ENCODE measurements at regions not wholly inside any gene's neighbourhood (a gene's known extent, or its start where the extent isn't known, plus 50 kb on each side); places are given as distances from the start of the nearest gene placed in this dataset.

GRCh38 chr13:73983109-73983508 lies 151.1 kb downstream of the KLF12 start:
- no peaks in the 10 kb centered on the region for H3K36me3 ChIP-seq (ENCODE audit: control insufficient read depth, insufficient read depth, low read length)
- no peak overlapping the region for H3K27ac ChIP-seq (ENCODE audit: low read depth, low read length)
- H3K27me3 ChIP-seq (ENCODE audit: control insufficient read depth, insufficient read depth, low read length) = no peaks in the 10 kb centered on the region
- no peaks in the 10 kb centered on the region for H3K9me3 ChIP-seq (ENCODE audit: control insufficient read depth, insufficient read depth, low read length)
- 70% methylated on average over 6 of the region's 6 CpGs for WGBS (ENCODE audit: insufficient coverage)
- peaks cover 4% of the 10 kb centered on the region for H3K4me1 ChIP-seq (ENCODE audit: control insufficient read depth, insufficient read depth, low read length)
- no peak overlapping the region for H3K4me3 ChIP-seq (ENCODE audit: low read depth, low read length)
- no peak for DNase-seq (ENCODE audit: low read depth in 4 of 6, low spot score in 6 of 6)

- Histone ChIP-seq H3K36me3 (ENCODE audit: control insufficient read depth, insufficient read depth, low read length) (no peaks in the 10 kb centered on the region), H3K9me3 (ENCODE audit: control insufficient read depth, insufficient read depth, low read length) (no peaks in the 10 kb centered on the region), H3K27me3 (ENCODE audit: control insufficient read depth, insufficient read depth, low read length) (no peaks in the 10 kb centered on the region), H3K4me3 (ENCODE audit: low read depth, low read length) (no peak overlapping the region), H3K4me1 (ENCODE audit: control insufficient read depth, insufficient read depth, low read length) (peaks cover 4% of the 10 kb centered on the region), H3K27ac (ENCODE audit: low read depth, low read length) (no peak overlapping the region)
- WGBS (ENCODE audit: insufficient coverage) = 21% methylated on average over 2 of the region's 4 CpGs
- DNase-seq (ENCODE audit: low read depth in 4 of 6, low spot score in 6 of 6) = peak in 2 of 6 donors; percentile 26 to 28
Measured at GRCh38 chr13:73981595-73981994, 152.6 kb downstream of the KLF12 start.

DNA sequence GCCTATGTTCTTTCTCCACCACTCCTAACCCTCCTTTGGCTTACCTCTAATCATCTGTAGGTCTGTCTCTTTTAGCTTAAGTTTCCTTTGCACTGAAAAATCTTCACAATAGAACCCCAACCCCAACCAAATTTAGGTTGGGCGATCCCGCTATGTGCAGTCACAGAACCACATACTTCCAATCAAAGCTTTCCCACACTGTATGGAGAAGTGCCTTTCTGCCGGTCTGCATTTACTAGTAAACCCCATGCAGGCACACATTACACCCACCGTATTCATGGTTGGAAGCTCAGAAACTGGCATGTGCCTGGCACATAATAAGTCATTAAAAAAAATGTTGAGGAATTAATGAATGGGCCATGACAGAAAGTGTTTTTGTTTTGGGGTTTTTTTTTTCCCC lies 158.4 kb downstream of the KLF12 start:
- no peaks in the 10 kb centered on the region for H3K36me3 ChIP-seq (ENCODE audit: control insufficient read depth, insufficient read depth, low read length)
- no peaks in the 10 kb centered on the region for H3K27me3 ChIP-seq (ENCODE audit: control insufficient read depth, insufficient read depth, low read length)
- H3K4me3 ChIP-seq (ENCODE audit: low read depth, low read length) = no peak overlapping the region
- 97% methylated on average over 3 of the region's 4 CpGs for WGBS (ENCODE audit: insufficient coverage)
- H3K9me3 ChIP-seq (ENCODE audit: control insufficient read depth, insufficient read depth, low read length) = peaks cover 1% of the 10 kb centered on the region
- DNase-seq (ENCODE audit: low read depth in 4 of 6, low spot score in 6 of 6) = no peak
- no peak overlapping the region for H3K27ac ChIP-seq (ENCODE audit: low read depth, low read length)
- peaks cover 2% of the 10 kb centered on the region for H3K4me1 ChIP-seq (ENCODE audit: control insufficient read depth, insufficient read depth, low read length)

GRCh38 chr13:73974051-73974450 lies 160.2 kb downstream of the KLF12 start:
- WGBS (ENCODE audit: insufficient coverage) = no CpG with 5 or more reads among the region's 2 CpGs
- Histone ChIP-seq H3K27me3 (ENCODE audit: control insufficient read depth, insufficient read depth, low read length) (no peaks in the 10 kb centered on the region), H3K36me3 (ENCODE audit: control insufficient read depth, insufficient read depth, low read length) (no peaks in the 10 kb centered on the region)

GRCh38 chr13:73973156-73973555 lies 161.0 kb downstream of the KLF12 start:
- H3K27ac ChIP-seq (ENCODE audit: low read depth, low read length) = no peak overlapping the region
- H3K36me3 ChIP-seq (ENCODE audit: control insufficient read depth, insufficient read depth, low read length) = no peaks in the 10 kb centered on the region
- no peaks in the 10 kb centered on the region for H3K4me1 ChIP-seq (ENCODE audit: control insufficient read depth, insufficient read depth, low read length)
- DNase-seq (ENCODE audit: low read depth in 4 of 6, low spot score in 6 of 6) = no peak
- H3K9me3 ChIP-seq (ENCODE audit: control insufficient read depth, insufficient read depth, low read length) = peaks cover 1% of the 10 kb centered on the region
- no peak overlapping the region for H3K4me3 ChIP-seq (ENCODE audit: low read depth, low read length)
- no peaks in the 10 kb centered on the region for H3K27me3 ChIP-seq (ENCODE audit: control insufficient read depth, insufficient read depth, low read length)
- no CpG with 5 or more reads among the region's 2 CpGs for WGBS (ENCODE audit: insufficient coverage)

More at GRCh38 chr13:73974051-73974450, 160.2 kb downstream of the KLF12 start:
- Histone ChIP-seq H3K9me3 (ENCODE audit: control insufficient read depth, insufficient read depth, low read length) (peaks cover 1% of the 10 kb centered on the region), H3K27ac (ENCODE audit: low read depth, low read length) (no peak overlapping the region), H3K4me1 (ENCODE audit: control insufficient read depth, insufficient read depth, low read length) (no peaks in the 10 kb centered on the region), H3K4me3 (ENCODE audit: low read depth, low read length) (no peak overlapping the region)
- DNase-seq (ENCODE audit: low read depth in 4 of 6, low spot score in 6 of 6) = no peak

GRCh38 chr13:73972545-73972944 lies 161.7 kb downstream of the KLF12 start:
- H3K4me3 ChIP-seq (ENCODE audit: low read depth, low read length) = no peak overlapping the region
- peak in 1 of 6 donors; percentile 44 for DNase-seq (ENCODE audit: low read depth in 4 of 6, low spot score in 6 of 6)
- no peak overlapping the region for H3K27ac ChIP-seq (ENCODE audit: low read depth, low read length)
- no CpG with 5 or more reads among the region's 7 CpGs for WGBS (ENCODE audit: insufficient coverage)
- peaks cover 1% of the 10 kb centered on the region for H3K9me3 ChIP-seq (ENCODE audit: control insufficient read depth, insufficient read depth, low read length)
- no peaks in the 10 kb centered on the region for H3K27me3 ChIP-seq (ENCODE audit: control insufficient read depth, insufficient read depth, low read length)
- no peaks in the 10 kb centered on the region for H3K36me3 ChIP-seq (ENCODE audit: control insufficient read depth, insufficient read depth, low read length)
- no peaks in the 10 kb centered on the region for H3K4me1 ChIP-seq (ENCODE audit: control insufficient read depth, insufficient read depth, low read length)

- Histone ChIP-seq H3K4me1 (ENCODE audit: control insufficient read depth, insufficient read depth, low read length) (no peaks in the 10 kb centered on the region), H3K9me3 (ENCODE audit: control insufficient read depth, insufficient read depth, low read length) (peaks cover 1% of the 10 kb centered on the region), H3K4me3 (ENCODE audit: low read depth, low read length) (no peak overlapping the region), H3K36me3 (ENCODE audit: control insufficient read depth, insufficient read depth, low read length) (no peaks in the 10 kb centered on the region), H3K27me3 (ENCODE audit: control insufficient read depth, insufficient read depth, low read length) (no peaks in the 10 kb centered on the region), H3K27ac (ENCODE audit: low read depth, low read length) (no peak overlapping the region)
- no CpG with 5 or more reads among the region's 2 CpGs for WGBS (ENCODE audit: insufficient coverage)
- no peak for DNase-seq (ENCODE audit: low read depth in 4 of 6, low spot score in 6 of 6)
Measured at GRCh38 chr13:73971481-73971880, 162.7 kb downstream of the KLF12 start.

DNA sequence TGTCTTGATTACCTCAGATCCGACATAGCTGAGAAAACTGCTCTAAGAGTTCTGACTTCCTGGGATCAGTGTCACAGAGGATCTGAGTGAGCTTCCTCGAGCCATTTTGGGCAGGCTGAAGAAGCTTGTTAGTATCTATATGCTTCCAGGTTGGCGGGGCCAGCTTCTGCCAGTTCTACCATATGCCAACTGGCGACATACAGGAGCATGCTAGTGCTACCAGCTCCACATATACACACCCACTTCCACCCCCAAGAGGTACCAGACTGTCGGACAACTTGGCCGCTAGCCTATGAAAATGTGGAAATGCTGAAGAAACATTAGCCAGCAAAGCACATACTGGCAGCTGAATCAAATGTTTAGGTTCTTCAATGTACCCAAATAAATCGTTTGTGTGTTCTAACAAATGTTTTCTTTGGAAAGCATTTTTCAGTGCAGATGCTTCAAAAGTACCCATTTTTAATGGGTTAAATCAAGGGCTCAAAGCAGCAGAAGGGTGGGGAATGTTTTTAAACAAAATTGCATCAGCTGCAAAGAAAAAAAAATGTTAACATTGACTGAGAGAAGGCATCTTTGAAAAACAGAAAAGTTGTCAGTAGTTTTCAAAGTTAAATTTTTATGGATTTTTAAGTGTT lies 163.7 kb downstream of the KLF12 start:
- H3K9me3 ChIP-seq (ENCODE audit: control insufficient read depth, insufficient read depth, low read length) = peaks cover 1% of the 10 kb centered on the region
- no peaks in the 10 kb centered on the region for H3K36me3 ChIP-seq (ENCODE audit: control insufficient read depth, insufficient read depth, low read length)
- no peak overlapping the region for H3K4me3 ChIP-seq (ENCODE audit: low read depth, low read length)
- no peaks in the 10 kb centered on the region for H3K4me1 ChIP-seq (ENCODE audit: control insufficient read depth, insufficient read depth, low read length)
- no peaks in the 10 kb centered on the region for H3K27me3 ChIP-seq (ENCODE audit: control insufficient read depth, insufficient read depth, low read length)
- DNase-seq (ENCODE audit: low read depth in 4 of 6, low spot score in 6 of 6) = peak in 1 of 6 donors; percentile 82
- no peak overlapping the region for H3K27ac ChIP-seq (ENCODE audit: low read depth, low read length)
- WGBS (ENCODE audit: insufficient coverage) = 97% methylated on average over 4 of the region's 7 CpGs

- no peaks in the 10 kb centered on the region for H3K36me3 ChIP-seq (ENCODE audit: control insufficient read depth, insufficient read depth, low read length)
- H3K9me3 ChIP-seq (ENCODE audit: control insufficient read depth, insufficient read depth, low read length) = no peaks in the 10 kb centered on the region
- no peak for DNase-seq (ENCODE audit: low read depth in 4 of 6, low spot score in 6 of 6)
- H3K27ac ChIP-seq (ENCODE audit: low read depth, low read length) = no peak overlapping the region
- H3K4me1 ChIP-seq (ENCODE audit: control insufficient read depth, insufficient read depth, low read length) = no peaks in the 10 kb centered on the region
- WGBS (ENCODE audit: insufficient coverage) = 100% methylated on average over 3 of the region's 5 CpGs
- no peak overlapping the region for H3K4me3 ChIP-seq (ENCODE audit: low read depth, low read length)
- no peaks in the 10 kb centered on the region for H3K27me3 ChIP-seq (ENCODE audit: control insufficient read depth, insufficient read depth, low read length)
Measured at GRCh38 chr13:73967397-73968165, 166.6 kb downstream of the KLF12 start.

- no peaks in the 10 kb centered on the region for H3K36me3 ChIP-seq (ENCODE audit: control insufficient read depth, insufficient read depth, low read length)
- no peak overlapping the region for H3K4me3 ChIP-seq (ENCODE audit: low read depth, low read length)
- no peak overlapping the region for H3K27ac ChIP-seq (ENCODE audit: low read depth, low read length)
- no peaks in the 10 kb centered on the region for H3K4me1 ChIP-seq (ENCODE audit: control insufficient read depth, insufficient read depth, low read length)
- no peaks in the 10 kb centered on the region for H3K9me3 ChIP-seq (ENCODE audit: control insufficient read depth, insufficient read depth, low read length)
- H3K27me3 ChIP-seq (ENCODE audit: control insufficient read depth, insufficient read depth, low read length) = no peaks in the 10 kb centered on the region
- DNase-seq (ENCODE audit: low read depth in 4 of 6, low spot score in 6 of 6) = peak in 1 of 6 donors; percentile 38
Measured at GRCh38 chr13:73966331-73966730, 167.9 kb downstream of the KLF12 start.

Measured in spinal cord (tissue), 9 donors.